ENCODE measurements at regions not wholly inside any gene's neighbourhood (a gene's known extent, or its start where the extent isn't known, plus 50 kb on each side); places are given as distances from the start of the nearest gene placed in this dataset.
"Not testable (repeated sequence)": the region's sequence is repeated elsewhere in the genome, so short reads cannot be mapped to it uniquely, and the experiment has no call there.

DNA sequence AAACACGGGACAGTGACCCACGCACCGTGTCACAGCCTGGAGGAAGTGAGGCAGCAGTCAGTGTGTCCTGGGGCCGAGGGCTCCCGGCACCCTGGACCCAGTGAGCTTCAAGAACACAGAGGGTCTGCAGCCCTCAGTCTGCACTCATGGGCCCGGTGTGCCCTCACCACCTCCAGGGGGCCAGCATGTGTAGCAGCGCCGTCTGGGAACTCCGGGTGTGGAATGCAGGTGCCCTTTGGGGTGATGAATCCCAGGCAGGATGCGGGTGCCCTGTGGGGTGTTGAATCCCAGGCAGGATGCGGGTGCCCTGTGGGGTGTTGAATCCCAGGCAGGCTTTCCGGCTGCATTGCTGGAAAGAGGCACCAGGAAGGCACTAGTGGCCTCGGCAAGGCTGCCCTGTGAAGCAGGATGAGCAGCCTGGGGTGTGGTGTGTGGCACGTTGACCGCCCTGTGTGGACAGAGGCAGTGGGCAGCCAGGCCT is 1399.9 kb downstream of the BRD1 start:
- DNase-seq (ENCODE audit: low read depth) = no peak

DNA sequence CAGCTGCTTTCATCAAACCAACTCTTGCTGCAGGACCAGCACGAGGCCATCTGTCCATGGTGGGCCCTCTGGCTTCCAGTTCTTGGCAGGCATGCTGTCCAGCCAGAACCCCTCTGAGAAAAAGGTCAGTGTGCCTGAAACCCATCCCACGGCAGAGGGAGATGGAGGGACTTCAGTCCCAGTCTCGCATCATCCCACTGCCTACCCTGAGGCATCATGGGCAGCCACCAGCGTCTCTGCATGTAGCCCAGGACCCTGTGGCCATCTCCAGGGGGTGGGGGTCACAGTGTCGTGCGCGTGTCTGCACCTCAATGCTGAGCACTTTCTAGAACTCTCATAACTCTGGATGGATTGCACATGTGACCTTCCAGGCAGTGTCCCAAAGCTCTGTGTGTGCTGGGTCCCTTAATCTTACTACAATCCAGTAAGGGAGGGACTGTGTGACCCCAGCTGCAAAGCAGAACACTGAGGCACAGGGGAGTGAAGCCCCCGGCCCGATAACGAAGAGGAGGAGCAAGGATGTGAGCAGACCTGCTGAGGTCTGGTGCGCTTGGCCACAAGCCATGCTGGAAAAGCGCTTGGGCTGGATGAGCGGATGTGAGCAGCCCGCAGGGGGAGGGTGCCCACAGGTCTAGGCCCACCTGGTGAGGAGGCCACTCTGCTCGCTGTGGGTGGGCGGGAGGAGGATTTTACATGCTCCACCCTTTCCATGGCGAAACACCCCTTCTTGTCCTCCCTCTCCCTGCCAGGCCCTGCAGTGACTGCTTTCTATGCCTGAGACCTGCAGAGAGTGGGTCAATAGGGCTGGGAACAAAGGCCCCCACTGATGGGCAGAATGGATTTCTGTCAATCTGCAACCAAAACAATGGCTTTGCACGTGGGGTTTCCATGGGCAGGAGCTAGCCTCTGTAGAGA is 1401.0 kb downstream of the BRD1 start:
- DNase-seq (ENCODE audit: low read depth) = no peak

DNA sequence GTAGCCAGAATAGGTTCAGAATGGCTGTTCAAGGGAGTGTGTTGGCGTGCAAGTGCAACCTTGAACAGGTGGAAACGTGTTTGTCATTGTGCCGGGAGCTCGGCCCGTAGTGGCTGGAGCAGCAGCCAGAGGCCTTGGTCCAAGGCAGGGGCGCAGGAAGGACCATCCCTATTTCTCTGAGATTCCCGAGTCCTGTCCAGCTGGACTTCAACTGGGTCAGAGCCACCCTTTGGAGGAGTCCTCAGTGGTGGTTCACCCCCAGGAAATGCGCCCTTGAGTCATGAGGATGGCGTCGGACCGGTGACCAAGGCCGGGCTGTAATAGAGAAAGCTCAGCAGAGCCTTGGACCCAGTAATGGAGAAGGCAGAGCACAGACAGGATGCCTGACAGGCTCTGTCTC is 1402.0 kb downstream of the BRD1 start:
- DNase-seq (ENCODE audit: low read depth) = no peak

DNA sequence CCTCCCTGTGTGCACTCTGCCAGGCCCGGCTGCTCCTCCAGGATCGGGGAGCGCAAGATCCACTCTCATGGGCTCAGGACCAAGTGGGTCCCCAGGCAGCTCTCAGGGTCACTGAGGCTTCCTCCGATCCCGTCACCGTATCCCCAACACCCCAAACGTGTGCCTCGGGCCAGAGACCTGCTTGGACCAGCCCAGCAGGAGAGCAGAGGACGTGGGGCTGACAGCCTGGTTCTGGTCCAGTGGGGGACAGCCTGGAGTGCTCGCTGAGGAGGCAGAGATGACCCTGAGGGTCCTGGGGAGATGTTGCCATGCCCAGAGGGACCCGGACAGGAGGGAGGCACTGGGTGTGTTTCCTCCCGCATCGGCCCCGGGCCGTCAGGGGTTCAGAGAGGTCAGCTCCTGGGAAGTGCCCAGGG is 1402.6 kb downstream of the BRD1 start:
- no peak for DNase-seq (ENCODE audit: low read depth)

DNA sequence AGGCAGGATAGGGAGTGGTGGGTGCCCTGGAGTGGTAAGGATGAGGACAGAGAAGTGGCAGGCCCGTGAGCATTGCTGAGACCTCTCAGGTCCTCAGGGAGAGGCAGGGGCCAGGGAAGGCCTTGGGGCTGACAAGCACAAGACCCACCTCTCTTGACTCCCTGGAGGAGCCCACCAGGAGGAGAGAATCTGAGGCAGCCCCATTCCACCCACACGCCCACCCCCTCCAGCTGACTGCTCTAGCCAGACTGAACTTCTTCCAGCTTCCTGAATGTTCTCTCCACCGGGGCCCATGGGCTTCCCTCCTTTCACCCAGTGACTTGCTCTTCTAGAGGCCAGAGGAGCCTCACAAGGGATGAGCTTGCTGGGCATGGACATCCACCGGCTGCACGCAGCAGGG is 1403.0 kb downstream of the BRD1 start:
- DNase-seq (ENCODE audit: low read depth) = no peak

DNA sequence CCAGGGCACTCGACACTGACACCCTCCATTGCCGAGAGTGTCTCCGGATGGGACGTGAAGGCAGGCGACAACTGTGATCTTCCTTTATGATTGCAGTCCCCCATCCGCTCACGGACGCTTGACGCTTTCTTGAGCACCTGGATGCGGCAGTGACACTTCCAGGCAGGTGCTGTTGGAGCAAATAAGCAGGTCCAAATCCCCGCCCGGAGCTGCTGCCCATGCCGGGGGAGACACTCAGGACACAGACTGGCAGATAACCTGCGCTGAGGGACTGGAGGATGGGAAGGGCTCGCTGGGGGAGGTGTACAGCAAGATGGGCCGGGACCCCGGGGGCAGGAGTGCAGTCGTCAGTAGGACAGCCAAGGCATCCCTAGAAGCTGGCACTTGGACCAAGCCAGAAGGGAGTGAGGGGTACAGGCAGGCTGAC is 1403.5 kb downstream of the BRD1 start:
- DNase-seq (ENCODE audit: low read depth) = no peak

DNA sequence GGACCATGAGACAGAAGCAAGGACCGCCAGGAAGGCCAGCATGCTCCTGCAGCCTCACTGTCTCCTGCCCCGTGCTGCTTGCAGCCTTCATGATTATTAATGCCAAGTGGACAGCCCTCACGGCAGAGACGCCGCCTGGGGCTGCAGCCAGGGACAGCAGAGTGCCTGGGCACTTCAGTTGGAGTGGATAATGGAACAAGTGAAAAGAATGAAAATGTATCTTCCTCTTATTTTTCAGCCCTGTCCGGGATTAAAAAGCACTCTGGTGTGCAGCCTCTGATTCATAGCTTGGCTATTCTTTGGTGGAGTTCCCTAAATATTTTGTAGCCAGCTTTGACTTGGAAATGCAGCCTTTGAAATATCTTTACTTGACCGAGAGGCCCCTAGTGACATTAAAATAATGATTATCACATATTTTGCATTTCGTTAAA is 1404.2 kb downstream of the BRD1 start:
- DNase-seq (ENCODE audit: low read depth) = no peak

DNA sequence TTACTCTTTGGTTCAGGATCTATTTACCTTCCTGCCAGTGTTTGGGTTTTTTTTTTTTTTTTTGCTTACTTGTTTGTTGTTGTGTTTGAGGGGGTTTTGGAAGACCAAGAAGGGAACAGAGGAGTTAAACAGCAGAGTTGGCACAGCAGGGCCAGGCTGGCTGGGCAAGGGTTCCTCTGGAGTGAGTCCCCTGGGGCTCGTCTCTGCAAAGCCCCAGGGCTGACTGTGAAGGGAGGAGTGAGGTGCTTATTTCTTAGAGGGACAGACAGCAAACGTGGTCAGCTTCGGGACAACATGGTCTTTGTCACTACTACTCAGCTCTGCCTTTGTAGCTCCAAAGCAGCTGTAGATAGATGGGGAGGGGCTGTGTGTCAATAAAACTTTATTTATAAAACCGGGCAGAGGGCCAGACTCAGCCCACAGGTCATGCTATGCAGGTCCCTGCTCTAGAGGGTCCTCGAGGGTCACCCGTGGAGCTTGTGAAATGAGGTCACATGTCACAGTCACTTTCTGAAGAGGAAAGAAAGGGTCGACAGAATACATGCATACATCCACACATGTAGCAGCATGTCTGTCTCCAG is 1404.7 kb downstream of the BRD1 start:
- no peak for DNase-seq (ENCODE audit: low read depth)

DNA sequence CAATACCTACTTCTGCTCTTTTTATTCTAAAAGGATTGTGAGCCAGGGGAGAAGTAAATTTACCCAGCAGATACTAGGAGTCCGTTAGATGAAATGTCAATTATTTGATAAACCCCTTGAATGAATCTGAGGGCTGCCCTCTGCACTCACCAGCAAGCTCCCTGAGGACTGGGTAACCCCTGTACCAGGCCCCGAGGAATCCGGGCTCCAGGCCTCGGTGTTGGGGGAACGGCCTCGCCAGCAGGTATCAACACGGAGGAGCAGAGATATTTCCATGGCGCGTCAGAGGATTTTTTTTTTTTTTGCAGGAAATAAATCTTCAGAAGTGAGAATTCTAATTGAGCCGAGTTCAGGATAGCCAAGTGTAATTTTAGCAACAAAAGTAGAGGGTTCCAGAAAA is 1408.8 kb downstream of the BRD1 start:
- DNase-seq (ENCODE audit: low read depth) = no peak

DNA sequence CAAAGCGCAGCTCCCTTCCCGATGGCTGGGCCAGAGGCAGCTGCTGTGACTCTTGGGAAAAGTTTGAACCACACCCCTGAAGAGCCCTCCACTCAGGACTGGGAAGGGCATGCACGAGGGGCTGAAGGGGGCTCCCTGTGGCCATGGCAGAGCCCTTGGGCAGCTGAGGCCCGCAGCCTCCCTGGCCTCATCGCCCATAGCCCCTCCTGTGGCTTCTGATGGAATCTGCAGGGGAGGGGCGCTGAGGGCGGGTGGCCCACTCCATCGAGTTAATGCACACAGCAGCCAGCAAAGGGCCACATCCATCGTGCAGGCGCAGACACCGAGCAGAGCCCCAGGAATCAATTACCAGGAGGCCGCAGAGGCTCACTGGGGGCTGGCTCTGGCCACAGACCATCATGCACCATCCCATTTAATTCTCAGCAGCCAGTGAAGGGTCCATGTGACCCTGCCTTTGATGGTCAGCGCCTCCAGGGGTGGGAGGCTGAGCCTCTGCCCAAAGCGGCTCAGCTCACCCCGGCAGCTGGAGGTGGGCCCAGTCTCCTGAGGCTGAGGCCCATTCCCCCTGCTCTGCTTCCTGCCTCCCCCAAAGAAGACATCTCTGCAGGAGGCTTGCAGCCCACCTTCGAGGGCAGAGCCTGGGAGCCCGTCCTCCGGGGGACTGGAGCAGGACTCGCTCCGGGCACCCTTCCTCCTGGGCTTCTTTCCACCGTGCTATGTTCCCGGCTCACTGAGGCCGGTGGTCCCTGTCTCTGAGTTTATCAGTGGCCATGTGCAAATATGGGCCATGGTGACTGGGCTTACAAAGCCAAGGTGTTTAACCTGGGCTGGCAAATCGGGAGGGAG is 1410.2 kb downstream of the BRD1 start:
- DNase-seq (ENCODE audit: low read depth) = no peak

DNA sequence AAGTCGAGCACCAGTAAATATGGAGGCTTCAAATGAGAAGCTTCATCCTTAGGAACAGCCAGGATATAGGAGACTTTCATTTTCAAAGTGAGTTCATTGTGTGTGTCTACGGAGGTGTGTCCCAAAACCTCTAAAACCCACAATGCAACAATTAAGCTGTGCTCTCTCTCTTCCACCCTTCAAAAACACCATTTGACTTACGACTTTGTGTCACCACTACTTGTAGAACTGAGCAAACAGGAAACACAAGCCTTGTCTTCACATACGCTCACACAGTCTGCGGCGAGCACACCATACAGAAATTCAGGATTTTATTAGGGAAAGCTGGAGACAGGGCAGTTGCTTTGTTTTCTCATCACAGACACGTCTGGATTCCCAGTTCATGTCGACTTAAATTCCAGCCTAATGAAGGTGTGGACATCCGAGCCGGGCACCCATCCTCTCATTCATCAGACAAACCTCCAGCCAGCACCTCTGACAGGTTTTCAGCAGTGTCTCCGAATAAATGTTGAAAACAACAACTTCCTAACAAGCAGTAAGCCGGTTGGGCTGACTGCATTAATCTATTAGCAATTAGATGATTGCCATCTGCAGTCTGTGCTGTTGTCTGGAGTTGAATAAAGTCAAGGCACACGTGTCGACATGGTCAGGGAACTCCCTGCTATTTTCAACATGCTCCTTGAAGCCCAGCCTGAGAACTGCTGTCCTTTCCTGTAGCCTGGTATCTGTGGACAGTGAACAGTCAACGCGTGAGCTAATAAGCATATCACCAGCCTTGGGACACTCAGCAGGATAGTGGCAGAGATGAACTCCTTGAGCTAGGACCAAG is 1411.1 kb downstream of the BRD1 start:
- no peak for DNase-seq (ENCODE audit: low read depth)

DNA sequence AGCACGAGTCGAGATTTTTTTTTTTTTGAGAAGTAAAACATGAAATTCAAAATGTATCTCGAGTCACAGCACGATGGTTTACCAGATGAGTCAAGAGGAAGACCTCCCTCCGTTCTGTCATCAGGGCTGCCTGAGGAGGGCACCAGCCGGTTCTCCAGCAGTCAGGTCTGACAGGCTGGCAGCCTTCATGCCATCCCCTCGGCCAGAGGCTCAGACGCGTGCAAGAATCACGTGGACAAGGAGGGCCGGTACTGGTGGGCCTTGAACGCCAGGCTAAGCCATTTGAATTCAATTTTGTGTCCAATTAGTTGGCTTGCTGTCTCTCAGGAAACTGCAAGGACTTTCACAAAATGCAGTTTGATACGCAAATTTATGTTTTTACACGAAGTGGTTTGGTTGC is 1412.2 kb downstream of the BRD1 start:
- DNase-seq (ENCODE audit: low read depth) = no peak

DNA sequence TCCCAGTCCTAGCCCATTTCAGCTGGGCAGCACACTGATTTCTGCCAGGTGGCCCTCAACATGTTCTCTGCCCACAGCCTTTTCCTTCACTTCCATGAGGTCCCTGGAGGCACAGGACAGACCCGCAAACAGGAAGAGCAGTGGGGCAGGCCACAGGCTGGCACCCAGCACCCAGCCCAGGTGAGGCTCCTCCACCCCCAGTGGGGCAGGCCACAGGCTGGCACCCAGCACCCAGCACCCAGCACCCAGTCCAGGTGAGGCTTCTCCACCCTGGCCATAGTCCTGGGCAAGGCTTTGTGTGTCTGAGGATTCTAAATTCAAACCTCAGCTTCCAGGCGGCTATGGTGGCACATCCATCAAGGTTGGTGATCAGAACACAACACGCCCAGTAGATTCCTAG is 1413.0 kb downstream of the BRD1 start:
- DNase-seq (ENCODE audit: low read depth) = no peak

DNA sequence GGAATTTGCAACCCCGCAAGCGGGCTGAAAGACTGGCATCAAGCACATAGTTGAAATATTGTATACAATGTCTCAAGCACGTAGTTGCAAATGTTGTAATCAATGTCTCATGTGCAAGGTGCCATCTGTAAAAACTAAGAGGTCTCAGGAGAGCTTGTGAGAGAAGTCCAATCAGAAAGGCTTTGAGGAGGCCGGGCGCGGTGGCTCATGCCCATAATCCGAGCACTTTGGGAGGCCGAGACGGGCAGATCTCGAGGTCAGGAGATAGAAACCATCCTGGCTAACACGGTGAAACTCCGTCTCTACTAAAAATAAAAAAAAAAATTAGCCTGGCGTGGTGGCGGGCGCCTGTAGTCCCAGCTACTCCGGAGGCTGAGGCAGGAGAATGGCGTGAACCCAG is 1414.7 kb downstream of the BRD1 start:
- DNase-seq (ENCODE audit: low read depth) = not testable (repeated sequence)

DNA sequence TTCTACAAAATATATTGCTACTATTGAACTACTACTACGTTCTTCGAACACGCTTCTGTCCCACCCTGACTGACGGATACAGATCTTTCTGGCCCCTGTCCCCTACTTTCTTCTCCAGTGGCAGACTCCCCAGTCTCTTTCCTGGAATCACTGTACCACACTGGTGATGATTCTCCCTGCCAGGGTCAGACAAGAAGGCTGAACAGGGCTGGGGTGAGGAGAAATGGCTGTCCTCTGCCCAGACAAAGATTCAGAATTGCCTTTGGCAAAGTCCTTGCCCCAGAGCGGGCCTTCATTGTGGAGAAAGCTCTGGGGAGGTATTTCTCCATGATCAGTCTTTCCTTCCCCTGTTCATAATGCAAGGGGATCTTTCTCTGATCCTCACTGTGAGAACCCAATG is 1417.1 kb downstream of the BRD1 start:
- DNase-seq (ENCODE audit: low read depth) = no peak

DNA sequence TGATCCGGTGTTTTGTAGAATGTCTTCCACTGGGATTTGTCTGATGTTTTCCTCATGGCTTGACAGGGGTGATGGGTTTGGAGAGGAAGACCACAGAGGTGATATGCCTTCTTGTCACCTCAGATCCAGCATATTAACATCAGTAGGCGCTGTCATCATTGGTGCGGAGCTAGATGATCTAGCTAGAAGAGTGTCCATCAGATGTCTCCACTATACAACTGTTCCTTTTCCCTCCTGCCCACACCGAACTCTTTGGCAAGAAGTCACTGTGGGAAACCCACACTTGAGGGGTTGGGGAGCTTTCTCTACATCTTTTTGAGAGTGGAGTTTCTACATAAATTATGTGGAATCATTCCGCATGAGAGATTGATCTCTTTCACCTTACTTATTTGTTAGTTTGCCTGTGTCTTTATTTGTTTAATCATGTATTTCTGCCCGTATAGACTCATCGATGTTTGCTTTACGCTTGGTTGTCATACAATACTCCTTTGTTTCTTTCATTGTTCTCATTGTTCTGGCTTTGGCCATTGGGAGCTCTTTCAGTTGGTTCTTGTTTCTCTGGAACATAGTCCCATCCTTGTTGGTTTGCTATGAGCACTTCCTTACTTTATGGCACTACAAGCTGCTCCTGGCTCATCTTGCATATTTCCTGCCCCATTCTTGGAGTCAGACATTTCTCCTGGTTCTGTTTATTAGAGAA is 1420.3 kb downstream of the BRD1 start:
- no peak for DNase-seq (ENCODE audit: low read depth)

DNA sequence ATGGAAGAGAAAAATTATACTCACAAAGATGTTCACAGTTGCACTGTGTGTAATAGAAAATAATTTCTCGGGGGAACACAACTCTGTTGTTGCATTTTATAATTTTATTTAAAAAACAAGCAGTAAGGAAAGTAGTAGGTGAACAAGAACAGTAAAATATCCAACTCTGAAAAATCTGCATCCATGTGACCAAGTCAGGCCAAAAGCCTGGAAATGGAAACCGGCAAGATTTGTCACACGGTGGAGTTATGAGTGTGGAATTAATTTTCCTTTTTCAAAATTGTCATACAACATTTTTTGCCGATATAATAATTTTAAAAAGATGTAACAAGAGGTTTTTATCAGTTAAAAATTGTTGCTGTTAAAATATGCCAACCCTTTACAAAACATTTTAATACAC is 1421.5 kb downstream of the BRD1 start:
- no peak for DNase-seq (ENCODE audit: low read depth)

DNA sequence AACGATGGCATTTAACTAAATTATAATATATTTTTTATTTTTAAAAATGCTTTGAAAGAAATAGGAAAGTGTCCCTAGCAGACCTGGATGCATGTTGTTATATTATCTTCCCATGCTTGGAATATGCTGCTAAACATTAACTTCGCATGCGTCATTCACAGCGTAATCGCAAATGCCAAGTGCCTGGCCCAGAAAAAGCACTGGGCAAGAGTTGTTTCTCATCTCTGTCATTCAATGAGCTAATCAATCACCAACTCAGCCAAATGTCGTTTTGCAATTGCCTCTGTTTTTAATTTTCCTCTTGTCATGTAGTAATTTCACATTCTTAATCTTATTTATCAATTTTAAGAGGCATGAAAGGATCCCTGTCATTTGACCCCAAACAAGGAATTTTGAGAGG is 1421.9 kb downstream of the BRD1 start:
- DNase-seq (ENCODE audit: low read depth) = no peak

DNA sequence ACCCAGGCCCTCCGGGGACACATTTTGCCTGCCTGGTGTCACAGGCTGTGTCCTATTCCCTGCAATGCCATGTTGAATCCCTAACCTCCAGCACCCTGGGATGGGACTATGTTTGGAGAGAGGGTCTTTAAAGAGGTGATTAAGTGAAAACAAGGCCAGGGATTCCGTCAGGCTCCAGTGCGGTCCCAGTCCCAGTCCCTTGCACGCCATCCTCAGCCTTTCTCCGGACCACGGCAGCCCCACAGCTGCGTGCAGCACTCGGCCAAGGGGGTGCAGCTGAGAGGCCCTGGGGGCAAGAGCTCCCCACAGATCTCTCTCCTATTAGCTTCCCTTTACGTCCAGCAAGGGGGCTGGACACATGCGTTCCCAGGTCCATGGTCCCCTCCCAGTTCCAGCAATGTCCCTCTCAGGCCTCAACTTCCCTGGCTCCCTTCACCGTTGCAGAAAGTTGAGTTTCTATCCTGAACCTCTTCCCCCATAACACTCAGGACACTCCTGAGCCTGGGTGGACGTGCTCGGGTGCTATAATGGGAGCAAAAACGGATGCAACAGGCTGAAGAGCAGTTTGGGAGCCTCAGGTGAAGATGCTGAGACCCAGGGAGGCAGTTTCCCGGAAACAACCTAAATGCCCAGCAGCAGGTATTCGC is 1422.7 kb downstream of the BRD1 start:
- no peak for DNase-seq (ENCODE audit: low read depth)
